GM18511 (cell line): ENCODE measurements at regions not wholly inside any gene's neighbourhood (a gene's known extent, or its start where the extent isn't known, plus 50 kb on each side); places are given as distances from the start of the nearest gene placed in this dataset.

Experiments used
- ATAC-seq: cut with Tn5 transposase; IDR thresholded peaks from one replicate; pipeline ENCODE4 v1.9.1; 2021; ENCODE audit warnings: mild to moderate bottlenecking, moderate library complexity; ENCODE audit not compliant: unreplicated experiment

DNA sequence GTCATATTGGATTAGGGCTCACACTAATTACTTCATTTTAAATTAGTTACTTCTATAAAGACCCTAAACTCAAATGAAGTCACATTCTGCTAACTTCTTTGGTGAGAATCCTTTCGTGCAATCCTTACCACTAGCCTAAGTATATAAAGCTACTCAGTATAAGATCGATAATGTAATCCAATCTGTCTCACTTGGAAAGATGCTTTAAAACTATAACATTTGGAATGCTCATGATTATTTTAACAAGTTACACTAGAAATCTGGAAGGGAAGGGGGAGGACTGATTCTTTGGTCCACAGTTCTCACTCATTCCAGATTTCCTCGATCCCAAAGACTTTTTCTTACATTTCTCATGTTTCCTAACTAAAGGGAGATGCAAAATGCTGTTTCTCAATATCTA lies 336.4 kb upstream of the SLIT2 start:
- no peak for ATAC-seq

DNA sequence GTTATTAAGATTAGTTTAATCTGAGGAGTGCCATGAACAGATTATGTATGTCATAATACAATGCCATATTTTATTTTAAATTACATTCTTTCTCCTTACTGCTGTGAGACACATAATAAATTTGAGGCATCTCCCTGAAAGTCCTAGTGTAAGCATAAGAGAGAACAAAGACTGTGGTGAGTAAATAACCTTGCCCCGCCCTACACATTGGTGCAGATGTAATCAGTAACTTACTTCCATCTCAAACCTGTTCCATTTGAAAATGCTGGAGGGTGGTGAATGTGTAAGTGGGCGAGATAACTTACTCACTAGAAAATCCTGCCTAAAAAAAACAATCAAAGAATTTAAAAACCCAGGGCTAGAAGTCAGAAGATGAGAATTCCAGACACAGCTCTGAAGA lies 338.1 kb upstream of the SLIT2 start:
- no peak for ATAC-seq

DNA sequence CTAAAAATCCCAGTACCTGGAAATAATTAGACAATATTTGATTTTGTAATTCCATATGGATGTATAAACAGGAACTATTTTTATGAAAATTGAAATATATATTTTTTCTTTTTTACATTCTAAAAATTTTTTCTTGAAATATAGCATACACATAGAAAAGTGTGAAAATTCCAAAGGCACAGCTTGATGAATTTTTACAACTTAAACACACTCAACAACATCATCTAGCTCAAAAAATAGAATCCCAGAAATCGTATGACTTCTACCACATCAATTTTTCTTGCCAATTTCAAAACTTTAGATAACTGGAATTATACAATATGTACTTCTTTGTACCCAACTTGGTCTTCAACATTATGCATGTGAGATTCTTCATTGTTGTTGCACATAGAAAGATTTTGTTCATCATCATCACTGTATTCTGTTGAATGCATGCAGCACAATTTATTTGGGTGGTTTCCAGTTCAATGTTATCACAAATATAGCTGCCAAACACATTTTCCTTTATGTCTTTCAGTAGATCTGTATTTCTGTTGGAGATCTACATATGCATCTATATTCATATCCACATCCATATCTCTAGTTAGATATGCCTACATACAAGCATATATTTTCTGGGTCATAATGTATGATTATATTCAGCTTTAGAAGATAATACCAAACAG lies 340.7 kb upstream of the SLIT2 start:
- ATAC-seq: no peak

DNA sequence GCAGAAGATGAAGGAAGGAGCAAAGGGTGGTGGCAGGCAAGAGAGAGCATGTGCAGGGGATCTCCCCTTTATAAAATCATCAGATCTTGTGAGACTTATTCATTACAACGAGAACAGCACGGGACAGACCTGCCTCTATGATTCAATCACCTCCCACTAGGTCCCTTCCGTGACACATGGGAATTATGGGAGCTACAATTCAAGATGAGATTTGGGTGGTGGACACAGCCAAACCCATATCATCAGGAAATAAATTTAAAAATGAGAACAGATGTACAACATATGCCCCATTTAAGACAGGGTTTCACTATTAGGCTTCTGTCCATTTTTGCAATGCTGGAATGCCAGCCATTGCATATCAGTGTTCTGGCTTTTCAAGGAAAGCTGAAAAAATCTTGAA lies 346.7 kb upstream of the SLIT2 start:
- ATAC-seq: no peak

DNA sequence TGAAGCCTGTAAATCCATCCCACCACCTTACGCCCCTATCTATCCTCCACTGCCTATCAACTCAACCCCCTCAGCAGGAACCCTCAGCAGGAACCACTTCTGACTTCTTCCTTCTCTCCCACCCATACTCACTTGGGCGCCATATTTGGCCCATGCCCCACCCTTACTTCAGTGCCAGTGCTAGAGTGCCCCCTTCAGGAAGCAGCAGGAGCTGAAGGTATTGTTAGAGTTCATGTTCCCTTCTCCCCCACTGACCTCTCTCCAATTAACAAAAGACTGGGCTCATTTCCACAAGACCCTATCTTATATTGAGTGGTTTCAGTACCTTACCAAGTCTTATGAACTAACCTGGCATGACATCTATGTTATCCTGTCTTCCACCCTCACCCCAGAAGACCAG lies 363.1 kb upstream of the SLIT2 start:
- no peak for ATAC-seq

DNA sequence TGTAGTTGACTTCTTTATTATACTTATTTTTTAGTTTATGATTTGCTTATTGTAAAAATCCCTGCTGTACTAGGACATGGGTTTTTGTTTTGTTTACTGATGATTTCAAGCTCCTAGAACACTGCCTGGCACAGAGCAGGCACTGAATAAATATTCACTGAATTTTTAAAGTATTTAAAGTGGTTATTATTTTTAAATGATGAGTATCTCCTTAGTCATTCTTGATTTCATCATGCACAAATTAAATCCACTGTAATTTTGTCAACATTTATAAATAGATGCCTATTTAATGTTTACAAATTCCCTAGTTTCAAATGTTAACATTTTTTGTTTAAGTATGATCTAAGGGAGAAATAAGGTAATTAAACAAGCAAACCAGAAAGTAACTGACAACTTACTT lies 367.9 kb upstream of the SLIT2 start:
- ATAC-seq: no peak

DNA sequence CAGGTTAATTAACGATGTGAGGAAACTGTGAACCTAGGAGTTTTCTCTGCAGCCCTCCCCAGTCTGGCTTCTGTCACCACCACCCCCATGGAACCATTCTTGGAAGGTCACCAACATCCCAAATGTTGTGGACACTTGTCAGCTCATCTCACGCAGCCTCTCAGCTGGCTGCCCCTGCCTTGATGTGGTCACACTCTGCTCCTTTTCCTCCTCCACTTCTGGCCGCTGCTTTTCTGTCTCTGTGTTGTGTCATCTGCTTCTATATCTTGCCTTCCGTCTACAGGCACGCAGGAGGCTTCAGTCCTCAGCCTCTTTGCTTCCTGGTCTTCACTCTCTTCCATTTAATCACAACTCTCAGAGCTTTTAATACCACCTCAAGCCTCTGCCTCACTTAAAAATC lies 371.5 kb upstream of the SLIT2 start:
- ATAC-seq: no peak

DNA sequence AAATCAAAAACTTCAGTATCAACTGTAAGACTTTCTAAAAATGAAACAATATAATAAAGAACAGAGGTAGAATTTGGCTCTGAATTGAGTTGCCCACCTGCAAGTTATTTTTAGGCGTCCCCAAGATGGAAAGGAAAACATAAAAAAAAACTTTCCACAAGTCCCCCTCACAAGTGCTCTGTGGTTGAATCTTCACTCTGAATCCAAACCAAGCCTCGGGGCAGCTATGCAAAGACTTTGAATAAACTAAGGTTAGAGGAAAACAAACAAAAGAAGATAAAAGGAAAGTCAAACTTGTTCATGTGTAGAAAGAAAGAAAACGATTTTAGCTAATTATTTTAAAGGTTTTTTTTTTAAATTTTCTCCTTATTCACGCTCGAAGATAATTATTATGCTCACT lies 372.4 kb upstream of the SLIT2 start:
- no peak for ATAC-seq

DNA sequence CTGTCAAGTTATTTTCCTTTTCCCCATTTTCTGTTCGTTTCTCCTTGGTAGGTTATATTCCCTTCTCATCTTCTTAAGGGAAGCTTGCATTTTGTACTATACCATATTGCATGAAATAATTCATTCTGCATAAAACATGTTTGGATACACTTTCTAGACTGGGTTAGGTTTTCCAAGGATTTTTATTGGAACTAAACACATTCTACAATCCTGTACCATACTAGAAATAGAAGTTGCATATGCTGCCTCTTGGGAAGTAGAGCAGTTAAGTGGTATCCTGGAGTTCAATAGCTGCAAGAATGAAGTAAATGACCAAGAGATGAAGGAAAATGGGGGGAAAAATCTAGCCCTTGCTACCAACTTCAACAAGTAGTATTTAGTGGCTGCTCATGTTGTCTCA lies 393.7 kb upstream of the SLIT2 start:
- no peak for ATAC-seq

DNA sequence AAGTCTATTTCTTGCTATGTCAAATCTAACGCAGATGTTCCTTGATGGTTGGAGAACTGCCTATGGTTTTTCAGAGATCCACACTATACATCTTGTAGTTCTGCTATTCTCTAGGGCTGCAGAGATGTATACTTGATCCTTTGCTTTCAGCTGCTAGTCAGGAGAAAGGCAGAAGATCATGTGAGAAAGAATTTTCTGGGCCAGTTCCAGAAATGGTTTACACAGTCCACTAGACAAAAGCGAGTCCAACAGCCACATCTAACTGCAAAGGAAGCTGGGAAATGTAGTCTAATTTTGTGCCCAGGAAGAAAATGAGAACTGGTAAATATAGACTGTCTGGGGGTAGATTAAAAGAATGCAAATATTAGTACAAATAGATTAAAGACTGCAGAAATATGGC lies 394.3 kb upstream of the SLIT2 start:
- ATAC-seq: no peak

DNA sequence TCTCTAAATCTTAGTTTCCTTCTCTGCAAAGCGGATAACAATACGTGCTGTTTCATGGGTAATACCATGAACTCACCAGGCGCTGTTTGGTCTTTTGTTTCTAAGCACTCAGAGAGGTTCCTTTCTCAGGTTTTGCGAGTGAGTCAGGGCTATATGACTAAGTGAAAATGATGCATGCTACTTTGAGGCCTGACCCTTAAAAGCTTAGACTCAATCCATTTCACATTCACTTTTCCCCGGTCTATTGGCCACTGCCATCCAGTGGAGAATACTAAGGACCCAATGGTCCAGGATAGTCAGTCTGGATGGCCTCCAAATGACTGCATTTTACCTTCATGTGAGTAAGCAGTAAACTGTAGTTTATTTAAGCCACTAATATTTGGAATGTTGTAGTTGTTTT lies 400.8 kb upstream of the SLIT2 start:
- no peak for ATAC-seq

DNA sequence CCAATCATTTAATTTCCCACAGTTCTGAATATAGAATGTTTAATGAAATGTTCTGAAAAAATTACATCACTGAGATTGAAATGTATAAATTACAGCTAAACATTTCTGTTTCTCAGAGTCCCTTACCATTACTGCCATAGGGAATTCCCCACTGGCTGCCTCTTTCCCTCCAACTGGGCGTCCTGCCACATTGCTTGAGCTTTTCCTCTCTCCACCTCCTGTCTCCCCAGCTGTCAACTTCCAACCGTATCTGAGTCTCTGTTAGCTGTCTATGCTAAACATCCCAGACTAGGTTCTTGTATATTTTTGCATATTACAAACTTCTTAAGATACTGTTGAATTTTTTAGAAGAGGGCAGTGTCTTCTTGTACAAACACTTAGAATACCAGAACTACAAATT lies 407.3 kb upstream of the SLIT2 start:
- ATAC-seq: no peak

DNA sequence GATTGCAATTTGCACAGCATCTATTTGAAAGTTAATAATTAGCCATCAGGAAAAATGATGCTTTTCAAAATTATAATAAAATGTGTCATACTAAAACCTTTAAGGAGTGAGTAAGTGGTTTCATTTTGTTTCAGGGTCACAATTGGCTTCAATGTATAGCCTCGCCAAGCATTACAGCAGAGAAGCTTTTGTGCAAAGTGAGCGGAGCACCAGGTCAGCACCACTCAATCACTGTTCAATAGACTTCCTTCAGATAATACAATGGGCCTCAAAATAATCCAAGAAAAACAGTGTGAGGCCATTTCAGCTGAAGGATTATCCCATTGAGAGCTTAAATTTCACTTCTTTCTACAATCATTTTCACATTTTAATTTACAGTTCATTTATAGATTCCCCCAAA lies 409.2 kb upstream of the SLIT2 start:
- ATAC-seq: no peak

DNA sequence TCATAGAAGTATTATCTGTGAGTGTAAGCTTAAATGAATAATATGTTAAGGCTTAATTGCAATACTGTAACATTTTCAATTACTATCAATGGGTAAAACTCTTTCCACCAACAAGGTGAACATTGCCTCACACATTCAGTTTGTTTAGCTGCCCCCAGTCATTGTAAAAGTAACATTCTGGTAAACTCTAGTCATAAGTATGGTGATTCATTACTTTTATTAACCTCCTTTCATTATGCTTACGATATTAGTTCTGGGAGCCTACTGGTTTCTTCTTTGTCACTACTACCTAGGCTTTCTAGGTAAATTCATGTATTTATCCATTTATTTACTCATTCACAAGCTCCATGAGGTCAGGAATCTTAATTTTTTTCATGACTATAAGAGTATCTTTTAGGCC lies 412.8 kb upstream of the SLIT2 start:
- ATAC-seq: no peak

DNA sequence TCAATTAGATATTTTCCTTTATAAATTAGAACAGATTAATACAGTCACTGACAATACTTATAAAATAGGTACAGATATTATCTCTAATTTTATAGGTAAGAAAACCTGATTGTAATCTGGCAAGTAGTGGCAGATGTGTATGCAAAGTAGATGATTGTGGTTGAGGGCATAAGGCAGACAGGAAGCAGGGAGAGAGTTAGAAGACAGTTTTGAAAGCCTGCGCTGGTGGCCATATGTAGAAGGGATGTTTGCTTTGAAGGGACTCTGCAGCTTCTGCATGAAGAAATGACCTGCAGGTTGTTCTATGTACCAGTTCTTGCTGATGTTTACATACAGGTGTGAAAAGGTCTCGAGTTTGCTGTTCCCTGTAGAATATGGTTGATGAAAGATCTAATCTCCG lies 416.3 kb upstream of the SLIT2 start:
- ATAC-seq: no peak

DNA sequence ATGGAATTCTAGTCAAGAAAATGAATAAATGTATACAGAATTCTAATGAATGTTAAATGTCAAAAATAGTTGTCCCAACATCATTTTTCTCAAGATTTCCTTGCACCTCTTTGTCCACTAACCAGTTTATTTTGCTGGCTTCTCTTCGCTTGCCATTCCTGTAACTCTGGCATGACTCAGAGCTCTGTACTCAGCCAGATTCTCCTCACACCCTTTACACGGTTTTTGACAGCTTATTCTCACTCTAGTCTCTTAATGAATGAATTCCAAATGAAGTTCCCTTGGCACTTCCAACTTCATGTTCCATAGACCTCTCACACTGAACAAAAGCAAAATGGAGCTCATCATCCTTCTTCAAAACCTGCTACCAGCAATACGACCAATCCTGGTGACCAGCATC lies 419.3 kb upstream of the SLIT2 start:
- ATAC-seq: no peak

DNA sequence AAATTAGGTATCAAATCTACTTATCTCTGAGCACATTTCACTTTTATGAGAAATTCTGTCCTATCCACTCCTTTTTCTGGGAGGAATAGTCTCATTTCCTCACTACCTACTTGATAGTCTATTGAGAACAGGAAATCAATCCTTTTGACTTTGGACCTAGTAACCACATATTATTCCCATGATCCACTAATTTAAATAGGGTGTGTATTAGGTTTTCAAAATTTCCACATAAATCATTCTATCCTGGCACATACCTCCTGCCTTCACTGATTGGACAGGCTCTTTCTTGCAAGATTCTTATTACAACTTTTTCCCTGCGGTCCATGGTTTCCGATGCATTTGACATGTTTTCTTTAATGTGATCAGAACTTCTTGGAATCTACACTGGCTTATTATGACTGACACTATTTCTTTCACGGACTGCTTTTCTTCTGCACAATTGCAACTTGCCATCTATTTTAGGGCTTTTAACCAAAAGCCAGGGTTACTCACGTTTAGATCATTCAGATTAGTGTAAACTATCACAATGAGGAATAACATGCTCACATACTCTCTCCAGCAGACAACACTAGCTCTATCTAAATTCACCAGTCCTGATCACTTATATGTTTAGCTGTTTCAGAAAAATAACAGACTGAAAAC lies 419.9 kb upstream of the SLIT2 start:
- no peak for ATAC-seq

DNA sequence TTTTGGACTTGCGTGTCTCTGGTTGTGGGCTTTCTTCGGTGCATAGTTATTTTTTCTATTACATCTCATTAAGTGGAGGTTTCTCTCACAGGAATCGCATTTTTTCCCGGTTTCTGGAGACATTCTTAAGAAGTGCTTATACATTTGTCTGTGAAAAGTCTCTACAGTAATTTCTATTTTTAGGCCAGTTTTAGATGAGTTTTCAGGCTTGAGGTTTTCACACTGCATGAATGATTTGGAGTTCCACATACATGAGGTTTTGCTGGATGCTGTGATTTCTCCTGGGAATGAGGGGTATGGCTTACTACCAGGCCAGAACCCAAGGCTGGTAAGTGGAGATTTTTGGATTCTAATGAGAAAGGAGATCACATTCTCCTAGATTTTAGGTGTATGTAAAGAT lies 422.6 kb upstream of the SLIT2 start:
- no peak for ATAC-seq

DNA sequence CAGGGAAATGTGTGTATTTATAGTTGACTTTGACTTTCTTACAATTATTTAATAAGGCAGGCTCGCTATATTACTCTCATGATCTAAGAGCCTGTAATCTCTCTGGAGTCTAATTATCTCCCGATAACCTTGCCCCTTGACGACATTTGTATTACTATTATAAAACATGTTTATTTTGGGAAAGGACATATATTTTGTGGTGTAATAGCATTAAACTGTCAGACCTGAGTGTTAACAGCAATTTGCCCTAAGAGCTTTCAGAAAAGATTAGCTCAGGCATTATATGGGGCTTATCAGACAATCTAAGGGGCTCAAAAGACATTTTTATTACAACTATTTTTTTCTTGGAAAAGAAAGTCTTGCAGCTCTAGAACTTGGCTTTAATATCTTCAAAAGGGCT lies 427.9 kb upstream of the SLIT2 start:
- no peak for ATAC-seq

DNA sequence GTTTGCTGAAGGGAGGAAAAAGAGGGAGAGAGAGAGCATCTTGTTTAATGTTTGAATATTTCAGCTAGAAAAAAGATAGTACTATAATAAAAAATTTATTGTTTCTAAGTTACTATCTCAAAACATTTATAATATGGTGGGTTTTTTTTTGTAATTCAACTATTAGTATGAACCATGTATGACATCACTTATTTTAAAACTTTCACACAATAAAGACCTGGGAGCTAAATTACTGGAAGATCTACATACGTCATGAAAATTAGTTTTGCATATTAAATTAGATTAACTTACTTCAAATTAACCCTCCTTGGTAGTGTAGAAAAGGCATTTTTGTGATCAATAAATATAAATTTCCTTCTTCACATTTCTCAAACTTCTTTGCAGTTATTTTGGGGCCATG lies 432.0 kb upstream of the SLIT2 start:
- ATAC-seq: no peak

DNA sequence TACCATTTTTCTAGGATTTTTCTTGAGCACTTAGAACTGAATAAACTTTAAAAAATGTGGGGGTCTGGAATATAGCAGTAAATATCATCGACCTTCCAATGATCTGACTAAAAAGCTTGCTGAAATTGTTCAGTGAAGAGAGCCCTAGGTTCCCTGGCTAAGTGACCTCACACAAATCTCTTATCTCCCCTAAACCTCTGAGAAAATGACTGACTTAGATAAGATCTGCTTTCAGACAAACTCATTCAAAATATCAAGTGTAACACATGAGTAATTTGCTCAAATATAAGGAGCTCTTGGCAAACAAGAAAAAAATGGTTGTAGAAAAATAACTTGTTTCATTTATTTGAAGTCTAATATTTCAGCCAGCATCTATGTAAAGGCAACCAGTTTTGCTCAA lies 441.7 kb upstream of the SLIT2 start:
- ATAC-seq: no peak

DNA sequence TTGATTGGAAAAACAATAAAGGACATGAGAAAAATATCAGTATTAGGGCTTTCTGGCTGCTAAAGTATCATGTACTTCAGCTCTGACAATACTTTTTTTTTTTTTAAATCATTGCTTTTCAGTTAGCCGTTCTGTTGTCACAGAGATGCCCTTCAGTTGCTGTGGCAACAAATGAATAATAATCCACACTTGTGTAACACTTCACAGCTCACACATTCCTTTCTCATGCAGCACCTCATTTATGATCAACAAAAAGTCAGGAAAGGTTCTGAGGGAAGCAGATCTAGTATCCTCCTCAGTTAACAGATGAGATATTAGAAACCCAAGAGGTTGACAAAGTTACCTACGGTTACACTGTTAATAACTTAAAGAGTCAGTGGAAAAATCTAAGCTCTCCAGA lies 444.2 kb upstream of the SLIT2 start:
- ATAC-seq: no peak

DNA sequence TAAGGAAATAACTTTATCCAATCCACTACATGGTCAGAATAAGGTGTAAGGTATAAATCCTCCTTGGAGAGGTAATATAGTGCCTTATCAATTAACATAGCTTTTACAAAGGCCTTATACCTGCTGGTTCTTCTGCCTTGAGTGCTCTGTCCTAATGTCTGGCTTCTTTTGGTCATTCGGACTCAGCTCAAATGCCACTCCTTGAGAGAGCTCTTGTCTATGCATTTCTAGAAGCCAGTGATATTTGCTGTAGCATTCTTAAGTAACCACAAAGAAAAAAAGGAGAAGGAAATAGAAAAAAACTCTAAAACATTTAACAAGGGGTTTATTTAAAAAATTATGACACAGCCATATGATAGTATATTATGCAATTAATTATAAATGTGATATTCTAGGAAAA lies 444.8 kb upstream of the SLIT2 start:
- ATAC-seq: no peak
